K562 (cell line): ENCODE measurements at regions not wholly inside any gene's neighbourhood (a gene's known extent, or its start where the extent isn't known, plus 50 kb on each side); places are given as distances from the start of the nearest gene placed in this dataset.

ENCODE experiments used
- ATAC-seq: fragments of 200-7000 bp; cut with Tn5 transposase; 3 replicates; pipeline ENCODE4 v1.9.1; 2020; ENCODE audit warnings: moderate library complexity
- BruUV-seq: library from RNA; stranded (reverse); fragments of 400-500 nt; replicated peaks from 2 replicates; lab custom pipeline; 2021; lab: Mats Ljungman, UMichigan
- CTCF ChIA-PET: fragments of 300-600 bp; formaldehyde crosslinking; extraction: SDS; loops from one replicate; lab custom pipeline; 2021; ENCODE audit warnings: low intra/inter-chr PET ratio; lab: Yijun Ruan, JAX
- POLR2A ChIA-PET: fragments of 300-600, 350-650 bp; sonication (Branson Sonifier 250); formaldehyde crosslinking; extraction: SDS; loops from one replicate; lab custom pipeline; 2021; ENCODE audit warnings: antibody characterized with exemption, inconsistent platforms; lab: Yijun Ruan, JAX
- DNase-seq, 4 experiments: peaks; one replicate each; pipeline versions ENCODE4 v3.0.0 to v3.0.0-alpha.2; 2011 to 2018; ENCODE audit warnings: low spot score in 3 of 4, mixed read lengths in 3 of 4; ENCODE audit errors: extremely low read depth in 1 of 4
- FAIRE-seq: peaks from 2 replicates; lab custom pipeline; 2011; peaks lifted over from hg19 to GRCh38; lab: Jason Lieb, UNC
- H2AFZ ChIP-seq: 2 replicates; pipeline ENCODE4 v1.6.0; 2011; ENCODE audit warnings: low read depth, low read length, control low read depth, inconsistent platforms
- H3K27ac ChIP-seq: fragments of 200-600 bp; 3 replicates; pipeline ENCODE4 v1.8.0; 2011; ENCODE audit warnings: low read depth, mild to moderate bottlenecking, control low read depth, inconsistent platforms, low read length, moderate library complexity, mixed read lengths; ENCODE audit errors: extremely low read depth
- H3K27me3 ChIP-seq, 2 experiments: fragments of 300-600 bp in 1 of 2; 2 replicates in 1 of 2; 3 replicates in 1 of 2; pipeline versions ENCODE4 v1.6.0 to v1.8.0; 2011; ENCODE audit warnings: inconsistent platforms in 2 of 2, low read length in 2 of 2, mild to moderate bottlenecking in 1 of 2, mixed read lengths in 1 of 2, moderate library complexity in 1 of 2; ENCODE audit not compliant: control insufficient read depth in 2 of 2, insufficient read depth in 2 of 2
- H3K36me3 ChIP-seq: fragments of 300-600 bp; 3 replicates; pipeline ENCODE4 v1.8.0; 2011; ENCODE audit warnings: mild to moderate bottlenecking, low read length, inconsistent platforms; ENCODE audit not compliant: control insufficient read depth, insufficient read depth
- H3K4me1 ChIP-seq, 2 experiments: fragments of 200-600 bp in 1 of 2; replicated peaks in 1 of 2; 2 replicates in 1 of 2; 3 replicates in 1 of 2; pipeline versions ENCODE4 v1.5.1 to v1.8.0; 2011; ENCODE audit warnings: inconsistent platforms in 2 of 2, low read length in 2 of 2, mild to moderate bottlenecking in 1 of 2, mixed read lengths in 1 of 2, moderate library complexity in 1 of 2; ENCODE audit not compliant: control insufficient read depth in 2 of 2, insufficient read depth in 2 of 2
- H3K4me2 ChIP-seq: 2 replicates; pipeline ENCODE4 v1.6.1; 2011; ENCODE audit warnings: low read length, control low read depth, inconsistent platforms, mixed read lengths; ENCODE audit not compliant: insufficient read depth
- H3K4me3 ChIP-seq: fragments of 200-600 bp; sonication (generic), shearing (Covaris generic); 2 replicates; pipeline ENCODE4 v1.5.1; 2016; ENCODE audit warnings: control low read depth, inconsistent platforms
- H3K79me2 ChIP-seq: fragments of 200-600 bp; 3 replicates; pipeline ENCODE4 v1.8.0; 2011; ENCODE audit warnings: low read length, inconsistent platforms; ENCODE audit not compliant: control insufficient read depth, insufficient read depth
- H3K9ac ChIP-seq, 2 experiments: 2 replicates each; pipeline versions ENCODE4 v1.6.0 to v1.6.1; 2011; ENCODE audit warnings: low read depth in 2 of 2, low read length in 2 of 2, control low read depth in 1 of 2, inconsistent platforms in 1 of 2, mild to moderate bottlenecking in 1 of 2, mixed read lengths in 1 of 2; ENCODE audit not compliant: insufficient read depth in 1 of 2
- H3K9me1 ChIP-seq: one replicate; pipeline ENCODE4 v1.6.0; 2011; ENCODE audit warnings: inconsistent platforms, mild to moderate bottlenecking, low read length, moderate library complexity; ENCODE audit not compliant: control insufficient read depth, insufficient read depth
- H3K9me3 ChIP-seq: replicated peaks from 2 replicates; pipeline ENCODE4 v1.5.1; 2011; ENCODE audit warnings: low read depth, low read length, inconsistent platforms; ENCODE audit not compliant: control insufficient read depth, insufficient read depth
- H4K20me1 ChIP-seq: replicated peaks from 2 replicates; pipeline ENCODE4 v1.6.1; 2011; ENCODE audit warnings: low read length, inconsistent platforms, mixed read lengths; ENCODE audit not compliant: control insufficient read depth, insufficient read depth
- CXXC5 ChIP-seq: fragments of 250-450 bp; sonication (Bioruptor Pico); IDR thresholded peaks from 2 replicates; pipeline ENCODE4 v1.8.0; 2022; ENCODE audit warnings: inconsistent platforms, mild to moderate bottlenecking, moderate library complexity
- ETV1 ChIP-seq: fragments of 450-650 bp; conservative IDR thresholded peaks from 2 replicates; pipeline ENCODE4 v1.6.1; 2016; ENCODE audit warnings: missing genetic modification characterization, control low read depth, low read depth, missing compliant biosample characterization
- FOXA3 ChIP-seq, 2 experiments: fragments of 450-650 bp in 1 of 2; sonication (generic) in 1 of 2; formaldehyde crosslinking; IDR thresholded peaks in 1 of 2; conservative IDR thresholded peaks in 1 of 2; 2 replicates each; pipeline versions ENCODE4 v1.4.0 to v1.8.0; 2020 to 2022; ENCODE audit warnings: mild to moderate bottlenecking in 2 of 2, missing genetic modification reagents in 1 of 2
- KDM4B ChIP-seq, 2 experiments: fragments of 450-650 bp in 1 of 2; sonication (generic) in 1 of 2; IDR thresholded peaks; 2 replicates each; pipeline ENCODE4 v1.6.1; 2016 to 2017; ENCODE audit warnings: borderline replicate concordance in 2 of 2, antibody characterized with exemption in 1 of 2, low read depth in 1 of 2, mild to moderate bottlenecking in 1 of 2
- KDM5B ChIP-seq: fragments of 200-600 bp; sonication (generic); IDR thresholded peaks from 2 replicates; pipeline ENCODE4 v1.6.1; 2012; ENCODE audit warnings: low read depth, mild to moderate bottlenecking, moderate library complexity, low read length, control low read depth, inconsistent platforms; ENCODE audit not compliant: insufficient replicate concordance
- NCOA6 ChIP-seq: fragments of 450-650 bp; IDR thresholded peaks from 2 replicates; pipeline ENCODE4 v1.6.1; 2017; ENCODE audit warnings: mild to moderate bottlenecking
- POLR2G ChIP-seq: fragments of 200-400 bp; formaldehyde crosslinking; IDR thresholded peaks from 2 replicates; pipeline ENCODE4 v1.6.1; 2017; ENCODE audit warnings: low read depth, mild to moderate bottlenecking, antibody characterized with exemption, low read length, moderate library complexity
- PRPF4 ChIP-seq: fragments of 200-400 bp; formaldehyde crosslinking; IDR thresholded peaks from one replicate; pipeline ENCODE4 v1.6.1; 2017; ENCODE audit warnings: low read length, low read depth, mild to moderate bottlenecking; ENCODE audit not compliant: insufficient read depth, poor library complexity, severe bottlenecking
- RB1 ChIP-seq: fragments of 450-650 bp; IDR thresholded peaks from 2 replicates; pipeline ENCODE4 v1.6.1; 2017; ENCODE audit warnings: low read depth, mild to moderate bottlenecking
- U2AF1 ChIP-seq: fragments of 200-400 bp; formaldehyde crosslinking; optimal IDR thresholded peaks from 2 replicates; pipeline ENCODE3; 2017; ENCODE audit warnings: mild to moderate bottlenecking, low read depth, low read length, moderate library complexity
- ZKSCAN1 ChIP-seq: fragments of 150-350 bp; IDR thresholded peaks from 2 replicates; pipeline ENCODE4 v1.6.1; 2016; ENCODE audit warnings: low read depth, low read length
- ZNF408 ChIP-seq: fragments of 250-450 bp; sonication (Bioruptor Pico); IDR thresholded peaks from 2 replicates; pipeline ENCODE4 v1.4.0; 2020; ENCODE audit warnings: low read depth, mild to moderate bottlenecking, moderate library complexity
- ZSCAN29 ChIP-seq: fragments of 450-650 bp; IDR thresholded peaks from 2 replicates; pipeline ENCODE4 v1.6.1; 2017
- WGBS: fragments of 100-300 bp; shearing (Covaris generic); methylation state at CpG from one replicate; pipeline ENCODE4 v1.1.6; 2016; ENCODE audit warnings: low coverage, mixed read lengths; ENCODE audit not compliant: insufficient coverage; ENCODE audit errors: missing lambda C conversion rate; 5-methylcytosine and 5-hydroxymethylcytosine counted together
- in situ Hi-C: fragments of 300-500 bp; cut with MboI; formaldehyde crosslinking; loops from 4 replicates; pipeline ENCODE4 v1.15.0; 2018; ENCODE audit warnings: inconsistent platforms, mixed read lengths
- intact Hi-C: fragments of 100-400 bp; cut with micrococcal nuclease; formaldehyde crosslinking; loops from 2 replicates; pipeline ENCODE4 v1.14.2; 2022
- TF ChIP-seq, protein P1 (sequence below): fragments of 250-450 bp; sonication (Bioruptor Pico); IDR thresholded peaks from 2 replicates; pipeline ENCODE4 v1.5.0; 2020; ENCODE audit warnings: mild to moderate bottlenecking, borderline replicate concordance
- TF ChIP-seq, protein P2 (sequence below): sonication (generic); formaldehyde crosslinking; IDR thresholded peaks from 2 replicates; pipeline ENCODE4 v1.8.1; 2023; ENCODE audit warnings: mild to moderate bottlenecking, missing genetic modification reagents

DNA sequence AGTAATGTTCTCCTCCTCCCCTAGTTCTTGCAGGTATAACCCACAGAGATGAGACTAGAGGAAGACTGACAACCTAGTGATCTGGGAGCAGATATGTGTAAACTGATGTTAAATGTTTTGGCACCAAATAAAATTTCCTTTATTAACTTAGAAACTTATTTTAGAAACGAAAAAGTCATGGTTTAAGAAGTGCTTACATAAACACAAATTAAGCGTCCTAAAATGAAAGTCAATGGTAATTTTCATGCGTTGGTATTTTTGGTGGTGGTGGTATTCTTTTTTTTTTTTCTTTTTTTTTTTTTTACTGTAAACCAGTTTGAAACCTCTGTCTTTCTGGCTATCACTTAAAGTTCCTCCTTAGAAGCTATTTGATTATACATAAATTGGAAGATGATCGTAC is 1438.1 kb upstream of the TENM3 start:
- POLR2A ChIA-PET, result no interaction called here

DNA sequence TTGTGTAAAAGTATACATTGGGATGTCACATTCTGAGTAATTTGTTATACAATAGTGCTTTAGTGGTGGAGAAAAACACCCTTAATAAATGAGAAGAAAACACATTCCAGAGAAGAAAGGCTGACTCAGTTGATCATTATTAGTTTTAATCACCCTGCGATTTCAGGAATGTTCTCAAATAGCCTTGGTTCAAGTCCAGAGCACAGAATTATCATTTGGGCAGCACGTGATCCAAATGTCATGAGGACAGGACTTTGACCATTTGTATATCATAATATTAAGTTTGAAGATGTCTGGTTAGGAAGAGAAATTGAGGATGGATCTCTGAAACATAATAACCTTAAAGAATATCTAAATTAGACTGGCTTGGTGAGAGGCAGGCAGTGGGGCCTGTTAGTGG is 1434.3 kb upstream of the TENM3 start:
- Histone ChIP-seq H3K9me3 (no peaks in the 10 kb centered on the region; the same call in 1 of the 2 replicates), H2AFZ (no peak overlapping the region), H3K27ac (no peak overlapping the region), H3K79me2 (no peaks in the 10 kb centered on the region), H3K27me3 (no peaks in the 10 kb centered on the region), H3K4me2 (no peak overlapping the region), H3K9me1 (no peaks in the 10 kb centered on the region), H3K4me1 (no peaks in the 10 kb centered on the region), H3K4me3 (no peak overlapping the region), H3K9ac (no peak overlapping the region), H4K20me1 (no peaks in the 10 kb centered on the region), H3K36me3 (no peaks in the 10 kb centered on the region)
- WGBS, result 0% methylated on average over 2 of the region's 2 CpGs
- DNase-seq, result no peak
- no peak for ATAC-seq
- ChIA-PET POLR2A (no interaction called here), CTCF (no interaction called here)
- in situ Hi-C loops, result no loop called here
- intact Hi-C loops, result no loop called here
- FAIRE-seq, result no peak
- no TSS peak for BruUV-seq
- TF ChIP-seq ZSCAN29 (no peak), ZNF408 (CRISPR knock-in tag) (no peak), U2AF1 (no peak), FOXA3 (CRISPR knock-in tag; conservative IDR thresholded peaks at IDR 0.05 in 1 of 2, IDR thresholded peaks at IDR 0.05 in 1 of 2) (no peak), ETV1 (no peak), CXXC5 (no peak), NCOA6 (no peak), PRPF4 (no peak), KDM5B (no peak), ZKSCAN1 (no peak), RB1 (no peak)
- TF ChIP-seq, protein P1, sequence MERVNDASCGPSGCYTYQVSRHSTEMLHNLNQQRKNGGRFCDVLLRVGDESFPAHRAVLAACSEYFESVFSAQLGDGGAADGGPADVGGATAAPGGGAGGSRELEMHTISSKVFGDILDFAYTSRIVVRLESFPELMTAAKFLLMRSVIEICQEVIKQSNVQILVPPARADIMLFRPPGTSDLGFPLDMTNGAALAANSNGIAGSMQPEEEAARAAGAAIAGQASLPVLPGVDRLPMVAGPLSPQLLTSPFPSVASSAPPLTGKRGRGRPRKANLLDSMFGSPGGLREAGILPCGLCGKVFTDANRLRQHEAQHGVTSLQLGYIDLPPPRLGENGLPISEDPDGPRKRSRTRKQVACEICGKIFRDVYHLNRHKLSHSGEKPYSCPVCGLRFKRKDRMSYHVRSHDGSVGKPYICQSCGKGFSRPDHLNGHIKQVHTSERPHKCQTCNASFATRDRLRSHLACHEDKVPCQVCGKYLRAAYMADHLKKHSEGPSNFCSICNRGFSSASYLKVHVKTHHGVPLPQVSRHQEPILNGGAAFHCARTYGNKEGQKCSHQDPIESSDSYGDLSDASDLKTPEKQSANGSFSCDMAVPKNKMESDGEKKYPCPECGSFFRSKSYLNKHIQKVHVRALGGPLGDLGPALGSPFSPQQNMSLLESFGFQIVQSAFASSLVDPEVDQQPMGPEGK (CRISPR knock-in tag), result no peak
- TF ChIP-seq, protein P2, sequence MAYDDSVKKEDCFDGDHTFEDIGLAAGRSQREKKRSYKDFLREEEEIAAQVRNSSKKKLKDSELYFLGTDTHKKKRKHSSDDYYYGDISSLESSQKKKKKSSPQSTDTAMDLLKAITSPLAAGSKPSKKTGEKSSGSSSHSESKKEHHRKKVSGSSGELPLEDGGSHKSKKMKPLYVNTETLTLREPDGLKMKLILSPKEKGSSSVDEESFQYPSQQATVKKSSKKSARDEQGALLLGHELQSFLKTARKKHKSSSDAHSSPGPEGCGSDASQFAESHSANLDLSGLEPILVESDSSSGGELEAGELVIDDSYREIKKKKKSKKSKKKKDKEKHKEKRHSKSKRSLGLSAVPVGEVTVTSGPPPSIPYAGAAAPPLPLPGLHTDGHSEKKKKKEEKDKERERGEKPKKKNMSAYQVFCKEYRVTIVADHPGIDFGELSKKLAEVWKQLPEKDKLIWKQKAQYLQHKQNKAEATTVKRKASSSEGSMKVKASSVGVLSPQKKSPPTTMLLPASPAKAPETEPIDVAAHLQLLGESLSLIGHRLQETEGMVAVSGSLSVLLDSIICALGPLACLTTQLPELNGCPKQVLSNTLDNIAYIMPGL, result no peak

More for the DNA sequence above, 1438.1 kb upstream of the TENM3 start:
- ATAC-seq (no peak), DNase-seq (no peak), FAIRE-seq (no peak)
- H3K4me2 ChIP-seq, result no peak overlapping the region
- TF ChIP-seq POLR2G (no peak), KDM4B (IDR thresholded peaks at IDR 0.05; ENCODE audit: borderline replicate concordance in 2 of 2, low read depth in 1 of 2) (no peak)
- no peak overlapping the region for H3K4me3 ChIP-seq
- 3% methylated on average over 4 of the region's 4 CpGs for WGBS
- no peaks in the 10 kb centered on the region for H3K27me3 ChIP-seq
- no peaks in the 10 kb centered on the region for H3K9me3 ChIP-seq
- H3K9ac ChIP-seq, result no peak overlapping the region
- H2AFZ ChIP-seq, result no peak overlapping the region
- in situ Hi-C loops (no loop called here), intact Hi-C loops (no loop called here)
- no TSS peak for BruUV-seq
- H3K36me3 ChIP-seq, result no peaks in the 10 kb centered on the region
- H3K4me1 ChIP-seq, result no peaks in the 10 kb centered on the region
- CTCF ChIA-PET, result no interaction called here
- H3K79me2 ChIP-seq, result no peaks in the 10 kb centered on the region
- no peaks in the 10 kb centered on the region for H4K20me1 ChIP-seq
- H3K27ac ChIP-seq, result no peak overlapping the region
- H3K9me1 ChIP-seq, result no peaks in the 10 kb centered on the region
